ENCODE measurements at regions not wholly inside any gene's neighbourhood (a gene's known extent, or its start where the extent isn't known, plus 50 kb on each side); places are given as distances from the start of the nearest gene placed in this dataset.

DNA sequence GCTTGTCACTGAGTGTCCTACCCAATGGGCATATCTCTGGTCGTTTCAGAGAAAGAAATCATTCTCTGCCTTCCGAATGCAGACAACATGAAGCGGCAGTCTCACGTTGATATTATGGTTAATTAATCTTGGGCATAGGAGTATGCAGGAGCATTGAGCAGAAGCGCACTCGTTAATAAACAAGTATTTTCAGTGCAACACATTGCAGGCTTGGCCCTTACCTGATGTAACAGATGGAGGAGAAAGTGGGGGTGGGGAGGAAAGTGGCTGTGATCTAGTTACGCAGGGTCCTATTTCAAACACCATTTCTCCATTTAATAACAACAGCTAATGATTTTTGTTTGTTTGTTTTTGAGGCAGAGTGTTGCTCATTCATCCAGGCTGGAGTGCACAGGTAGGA, 414.0 kb upstream of the RBFOX1 start:
- DNase-seq: no peak

DNA sequence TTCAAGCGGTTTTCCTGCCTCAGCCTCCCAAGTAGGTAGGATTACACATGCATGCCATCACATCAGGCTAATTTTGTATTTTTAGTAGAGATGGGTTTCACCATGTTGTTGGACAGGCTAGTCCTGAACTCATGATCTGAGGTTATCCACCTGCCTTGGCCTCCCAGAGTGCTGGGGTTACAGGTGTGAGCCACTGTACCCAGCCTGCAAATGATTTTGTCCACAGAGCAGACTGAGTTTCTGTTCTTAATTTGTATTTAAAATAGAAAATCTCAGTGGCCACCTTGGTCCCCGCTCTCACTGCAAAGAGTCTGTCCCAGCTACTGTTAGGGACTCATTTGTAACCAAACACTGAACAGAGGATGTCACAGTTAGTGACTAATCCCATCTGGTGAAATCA, 415.7 kb upstream of the RBFOX1 start:
- no peak for DNase-seq

DNA sequence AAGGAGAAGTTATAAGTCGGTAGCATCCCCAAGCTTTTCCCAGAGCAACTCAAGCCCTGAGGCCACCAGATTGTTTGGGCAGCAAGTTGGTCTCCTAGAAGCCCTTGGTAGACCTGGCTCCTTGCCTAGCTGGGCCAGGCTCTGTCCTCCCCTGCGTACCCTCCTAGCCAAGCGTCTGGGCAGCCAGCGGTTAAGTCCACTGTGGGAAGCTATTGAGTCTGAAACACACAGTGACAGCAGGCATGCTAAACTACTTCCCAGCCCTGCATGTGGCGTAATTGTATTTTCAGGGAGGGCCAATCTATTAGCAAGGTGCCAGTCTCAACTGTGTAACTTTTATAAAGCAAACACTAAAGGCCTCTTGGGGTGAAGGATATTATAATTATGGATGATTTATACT, 419.1 kb upstream of the RBFOX1 start:
- DNase-seq: no peak

DNA sequence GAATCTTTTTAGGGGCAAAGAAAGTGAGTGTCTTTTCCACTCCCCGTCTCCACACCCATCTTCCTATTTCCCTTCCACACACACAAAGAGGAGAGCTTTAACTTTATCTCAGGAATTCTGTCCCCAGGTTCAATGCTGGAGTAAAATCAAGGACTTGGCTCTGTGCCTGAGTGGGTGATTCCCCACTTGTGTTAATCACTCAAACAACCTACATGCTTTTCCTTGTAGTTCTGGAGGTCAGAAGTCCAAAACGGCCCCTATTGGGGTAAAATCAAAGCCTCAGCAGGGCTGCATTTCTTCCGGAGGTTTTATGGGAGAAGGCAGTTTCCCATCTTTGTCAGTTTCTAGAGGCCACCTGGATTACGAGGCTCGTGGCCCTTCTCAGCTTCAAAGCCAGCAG, 422.3 kb upstream of the RBFOX1 start:
- no peak for DNase-seq

DNA sequence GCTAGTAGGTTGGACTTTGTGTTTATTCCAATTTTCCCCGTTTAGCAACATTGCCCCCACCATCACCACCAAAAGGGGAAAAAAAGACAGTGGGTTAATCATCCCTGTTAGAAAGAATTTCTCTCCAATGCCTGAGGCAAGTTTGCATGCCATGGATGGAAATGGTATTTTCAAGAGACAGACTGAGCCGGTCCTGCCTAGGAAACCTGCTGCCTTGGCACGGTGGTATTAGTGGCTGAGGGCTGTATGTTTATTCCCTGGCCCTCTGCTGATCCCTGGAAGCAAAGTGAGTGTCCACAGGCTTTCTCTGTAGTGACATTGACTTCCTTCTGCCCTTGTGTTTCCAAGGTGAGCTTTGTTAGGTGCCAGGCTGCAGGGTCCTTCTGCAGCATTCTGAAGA, 427.0 kb upstream of the RBFOX1 start:
- no peak for DNase-seq

DNA sequence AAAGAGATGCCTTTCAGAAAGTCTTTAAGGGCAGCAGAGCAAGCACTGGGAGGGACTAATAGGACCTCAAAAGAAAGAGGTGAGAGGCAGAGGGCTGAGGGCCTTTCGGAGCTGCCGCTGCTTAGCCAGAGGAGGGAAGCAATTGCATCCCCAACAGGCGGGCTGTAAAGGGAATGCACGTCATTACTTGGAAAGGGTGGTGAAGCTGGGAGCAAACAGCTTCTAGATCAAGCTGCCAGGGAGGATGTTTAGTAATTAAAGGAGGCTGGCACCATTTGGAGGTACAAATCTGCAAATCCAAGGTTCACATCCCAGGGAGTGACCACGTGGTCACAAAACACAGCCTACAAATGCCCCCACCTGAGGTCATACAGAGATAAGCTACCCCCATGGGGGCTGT, 429.0 kb upstream of the RBFOX1 start:
- no peak for DNase-seq

DNA sequence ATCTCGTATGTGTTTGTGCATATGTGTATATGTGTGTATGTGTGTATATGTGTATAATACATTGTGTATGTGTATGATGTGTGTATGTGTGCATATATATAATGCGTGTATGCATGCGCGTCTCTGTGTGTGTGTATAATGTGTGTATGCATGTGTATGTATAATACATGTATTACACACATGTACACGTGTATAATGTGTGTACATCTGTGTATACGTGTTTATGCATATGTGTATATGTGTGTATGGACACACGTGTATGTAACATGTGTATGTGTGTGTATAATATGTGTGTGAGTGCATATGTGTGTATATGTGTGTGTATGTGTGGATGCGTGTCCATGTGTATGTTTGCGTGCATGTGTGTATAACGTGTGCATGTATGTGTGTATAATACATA, 433.7 kb upstream of the RBFOX1 start:
- no peak for DNase-seq

DNA sequence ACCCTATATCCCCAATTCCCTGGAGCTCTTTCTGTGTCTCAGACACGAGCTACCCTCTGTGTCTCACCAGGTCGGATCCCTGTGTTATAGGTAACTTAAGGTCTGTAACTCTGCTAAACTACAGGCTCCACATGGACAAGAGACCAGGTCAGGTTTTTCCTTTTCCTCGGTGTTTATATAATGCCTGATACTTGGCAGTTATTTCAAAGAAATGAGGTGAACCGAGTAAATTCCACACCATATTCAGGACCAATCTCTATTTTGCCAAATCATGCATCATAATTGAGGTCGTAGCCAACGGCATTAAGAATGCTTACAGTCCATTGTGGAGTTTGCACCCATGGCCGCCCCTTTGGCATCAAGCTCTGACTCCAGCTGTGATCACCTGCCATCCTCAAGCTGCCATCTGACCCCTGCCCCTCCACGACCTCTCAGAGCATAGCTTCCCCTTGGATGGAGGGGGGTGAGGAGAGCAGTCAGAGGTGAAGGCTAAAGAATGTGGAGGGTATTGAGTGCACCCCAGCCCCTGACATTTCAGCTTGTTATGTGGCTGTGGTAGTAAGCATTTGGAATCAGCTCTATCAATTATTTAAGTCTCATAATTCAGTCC, 434.7 kb upstream of the RBFOX1 start:
- no peak for DNase-seq

DNA sequence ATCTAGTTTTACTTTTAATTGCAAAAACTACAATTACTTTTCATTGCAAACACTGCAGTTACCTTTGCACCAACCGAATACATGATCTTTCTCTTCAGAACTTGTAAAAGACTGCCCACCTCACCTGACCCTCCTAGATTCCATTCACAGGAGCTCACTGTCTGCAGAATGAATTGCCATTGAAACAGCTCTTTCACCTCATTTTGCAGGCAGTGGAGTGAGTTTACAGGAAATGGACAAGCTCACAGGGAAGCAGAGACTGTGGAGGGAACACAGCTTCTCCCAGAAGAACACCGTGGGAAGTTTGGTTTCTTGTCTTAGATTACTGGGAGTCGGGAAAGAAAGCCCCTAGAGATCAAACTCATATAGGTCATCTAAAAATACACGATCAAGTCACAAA, 439.7 kb upstream of the RBFOX1 start:
- DNase-seq: no peak

DNA sequence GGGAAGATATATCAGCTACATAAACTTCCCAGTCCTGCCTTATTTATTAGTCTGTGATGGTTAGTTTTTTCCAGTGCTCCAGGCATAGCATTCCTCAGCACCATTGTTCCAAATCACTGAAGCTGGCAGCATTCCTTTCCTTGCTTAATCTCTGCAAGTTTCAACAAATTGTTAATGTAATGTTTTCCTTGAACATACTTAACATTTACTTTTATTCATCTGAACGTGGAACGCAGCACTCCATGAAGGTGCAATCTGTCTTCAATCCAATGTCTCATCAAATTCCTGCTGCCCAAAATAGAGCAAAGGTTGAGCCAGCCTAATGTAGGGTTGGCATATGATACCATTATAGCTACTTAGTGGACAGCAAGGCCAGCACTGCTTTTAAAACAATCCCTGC, 441.1 kb upstream of the RBFOX1 start:
- no peak for DNase-seq

DNA sequence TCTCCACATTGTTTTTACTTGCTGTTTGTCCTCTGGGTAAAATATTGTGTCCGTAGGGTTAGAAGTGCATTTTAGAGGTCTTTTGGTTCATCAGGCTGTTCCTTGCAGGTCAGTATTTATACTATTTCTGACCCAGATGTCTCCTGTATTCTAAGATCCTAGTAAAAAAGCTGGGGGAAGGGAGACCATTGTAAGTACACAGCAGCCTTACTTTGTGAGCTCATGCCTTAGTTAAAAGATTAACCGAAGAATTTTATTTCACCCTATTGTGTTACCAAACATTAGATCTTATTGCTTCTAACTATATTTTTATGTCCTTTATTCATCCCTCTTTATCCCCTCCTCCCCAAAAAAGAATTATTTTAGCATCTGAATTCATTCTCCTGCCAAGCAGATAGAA, 444.1 kb upstream of the RBFOX1 start:
- DNase-seq: no peak

DNA sequence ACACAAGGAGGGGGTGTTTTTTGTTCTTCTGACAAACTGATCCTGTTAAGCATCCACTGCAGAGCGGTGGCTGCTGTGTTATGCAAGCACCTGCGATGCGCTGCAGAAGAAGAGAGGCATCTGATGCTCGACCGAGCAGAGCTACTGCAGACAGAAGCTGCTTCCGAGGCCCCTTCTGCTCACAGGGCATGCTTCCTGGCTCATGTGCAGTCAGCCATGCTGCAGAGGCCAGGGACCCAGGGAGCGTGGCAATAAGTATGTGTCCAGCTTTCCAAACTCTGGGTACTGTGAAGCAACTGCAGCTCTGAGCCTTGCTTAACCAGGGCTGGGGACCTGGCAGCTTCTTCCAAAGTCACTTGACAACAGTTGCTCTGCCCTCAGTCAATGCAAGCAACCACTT, 448.6 kb upstream of the RBFOX1 start:
- DNase-seq: no peak

DNA sequence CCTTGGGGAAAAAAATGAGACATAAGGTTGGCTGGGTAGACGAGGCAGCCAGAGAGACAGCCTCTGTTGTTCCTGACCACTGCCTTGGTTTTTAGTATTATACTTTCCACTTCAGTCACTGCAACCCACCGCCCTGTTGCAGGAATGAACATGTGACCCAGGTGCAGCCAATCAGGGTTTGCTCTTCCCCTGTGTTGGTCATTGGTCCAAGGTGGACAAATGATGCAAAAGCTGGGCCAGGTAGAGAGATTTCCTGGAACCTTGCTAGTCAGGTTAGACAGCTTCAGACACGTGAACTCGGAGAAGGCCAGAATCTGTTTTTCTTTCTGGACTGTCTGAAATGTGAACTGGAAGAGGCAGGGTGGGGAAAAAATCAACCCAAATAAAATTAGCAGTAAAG, 452.4 kb upstream of the RBFOX1 start:
- no peak for DNase-seq

DNA sequence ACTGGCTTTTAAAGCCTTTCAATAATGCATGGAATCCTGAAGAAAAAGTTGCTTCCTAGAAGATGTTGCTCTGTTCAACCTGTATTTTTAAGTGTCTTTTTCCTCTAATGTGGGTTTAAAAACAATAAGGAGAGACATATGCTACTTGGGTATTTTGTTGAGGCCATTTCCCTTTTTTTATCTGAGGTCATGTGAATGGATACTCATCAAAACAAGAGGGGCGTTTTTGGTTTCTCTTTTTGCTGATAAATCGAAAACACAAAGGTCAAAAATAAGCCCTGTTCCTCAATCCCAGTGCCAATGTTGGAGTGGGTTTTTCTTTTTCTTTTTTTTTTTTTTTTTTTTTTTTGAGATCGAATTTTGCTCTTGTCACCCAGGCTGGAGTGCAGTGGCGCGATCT, 468.0 kb upstream of the RBFOX1 start:
- no peak for DNase-seq

DNA sequence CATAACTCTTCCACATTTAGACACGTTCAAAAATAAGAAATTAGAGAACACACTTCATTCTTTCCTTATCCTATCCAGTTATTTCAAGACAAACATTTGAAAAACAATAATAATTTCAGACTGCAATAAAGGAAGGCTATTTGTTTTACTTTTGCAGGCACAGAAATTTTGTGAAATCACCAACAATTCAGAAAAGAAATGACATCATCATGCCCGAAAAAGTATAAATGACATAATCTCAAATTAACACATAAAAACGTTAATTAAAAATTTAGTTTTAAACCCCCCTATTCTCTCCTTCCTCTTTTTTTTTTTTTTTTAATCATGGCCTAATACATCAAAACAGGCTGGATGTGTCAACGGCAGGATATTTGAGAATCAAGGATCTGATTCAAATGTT, 468.4 kb upstream of the RBFOX1 start:
- no peak for DNase-seq

DNA sequence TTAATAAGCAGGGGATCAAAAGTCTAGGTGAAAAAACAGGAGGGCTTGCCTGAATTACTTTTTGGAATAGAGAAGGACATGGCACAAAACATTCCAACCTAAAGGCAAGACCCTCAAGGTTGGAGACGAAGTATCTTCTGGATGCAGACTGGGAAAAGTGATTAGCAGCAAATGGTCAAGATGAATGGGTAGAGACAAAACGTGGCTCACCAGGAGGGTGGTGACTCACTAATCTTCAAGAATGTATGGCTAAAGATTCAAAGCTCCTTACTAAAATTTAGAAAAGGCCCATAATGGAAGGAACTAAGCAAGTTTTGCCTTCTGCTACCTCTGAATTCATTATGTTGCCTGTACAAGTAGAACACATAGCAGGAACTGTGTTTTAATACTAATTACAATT, 469.5 kb upstream of the RBFOX1 start:
- no peak for DNase-seq

DNA sequence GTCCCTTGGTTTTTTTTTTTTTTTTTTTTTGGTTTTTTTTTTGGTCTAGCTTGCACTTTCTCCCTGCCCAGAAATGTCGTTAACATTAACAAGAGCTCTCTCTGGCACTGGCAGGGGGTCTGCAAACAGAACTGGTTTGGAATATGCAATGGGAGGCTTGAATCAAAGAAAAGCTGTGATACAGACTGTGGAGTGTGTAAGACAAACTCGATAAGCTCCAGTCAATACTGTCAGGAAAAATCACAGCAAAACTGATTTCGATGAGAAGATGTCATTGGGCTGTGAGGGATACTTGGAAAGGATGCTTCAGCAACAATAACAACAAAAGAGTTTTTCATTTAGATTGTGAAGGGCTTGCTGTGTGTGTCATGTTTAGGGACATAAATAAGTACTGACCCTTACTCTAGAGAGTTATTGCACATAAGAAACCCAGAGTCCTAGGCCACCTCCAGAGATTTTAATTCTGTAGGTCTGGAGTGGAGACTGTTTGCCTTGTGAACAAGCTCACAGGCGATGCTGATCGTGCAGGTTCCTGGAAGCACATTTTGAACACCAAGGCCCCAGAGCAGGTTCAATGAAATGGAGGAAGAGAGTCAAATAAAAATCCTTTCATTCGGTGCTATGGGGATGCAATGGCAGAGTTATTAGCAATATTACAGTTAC, 470.7 kb upstream of the RBFOX1 start:
- DNase-seq: no peak

DNA sequence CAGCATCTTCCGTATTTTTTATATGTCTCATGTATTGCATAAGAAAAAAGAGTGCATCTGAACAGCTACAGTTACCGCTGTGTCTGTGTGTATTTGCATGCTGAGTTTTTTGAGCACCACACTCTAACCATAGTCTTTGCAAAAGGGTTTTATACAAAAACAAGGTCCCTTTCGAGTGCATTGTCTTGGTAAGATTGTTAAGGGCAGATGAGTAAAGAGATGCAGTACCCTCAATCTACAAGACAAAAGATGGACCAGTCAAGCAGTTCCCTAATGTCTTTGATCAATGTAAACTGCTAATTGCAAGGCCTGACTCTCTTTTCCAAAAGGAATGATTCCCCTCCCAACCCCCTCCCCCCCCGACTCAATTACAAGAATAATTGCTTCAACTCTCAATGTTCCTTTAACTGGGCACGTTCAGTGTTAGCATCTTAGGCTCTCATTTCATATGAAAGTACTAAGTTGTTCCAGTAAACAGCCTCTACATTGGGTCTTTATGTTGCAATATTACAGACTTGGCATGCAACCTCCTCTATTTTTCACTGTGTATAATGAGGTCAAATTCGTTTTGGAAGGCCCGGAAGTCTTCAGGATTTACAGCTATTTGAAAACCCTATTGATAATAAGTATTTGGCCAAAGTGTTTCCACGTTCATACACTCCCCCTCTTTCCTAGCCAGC, 471.4 kb upstream of the RBFOX1 start:
- DNase-seq: no peak

DNA sequence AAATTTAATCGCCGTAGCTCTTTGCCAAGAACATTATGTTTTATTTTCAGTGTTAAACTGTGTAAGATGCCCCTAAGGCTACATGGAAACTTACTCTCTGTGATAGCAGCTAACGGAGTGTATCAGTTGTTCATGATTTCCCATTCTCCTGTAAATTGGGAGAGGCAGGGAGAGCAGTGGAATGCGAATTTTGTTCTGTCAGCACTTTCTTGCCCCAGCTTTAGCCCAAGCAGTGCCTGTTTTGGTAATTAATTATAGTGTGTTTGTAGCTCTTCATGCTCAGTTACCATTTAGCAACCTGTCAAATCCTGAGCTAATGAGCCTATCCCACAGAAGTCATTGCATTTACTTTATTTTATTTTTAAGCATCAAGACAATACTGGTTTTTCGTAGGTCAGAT, 475.1 kb upstream of the RBFOX1 start:
- no peak for DNase-seq

DNA sequence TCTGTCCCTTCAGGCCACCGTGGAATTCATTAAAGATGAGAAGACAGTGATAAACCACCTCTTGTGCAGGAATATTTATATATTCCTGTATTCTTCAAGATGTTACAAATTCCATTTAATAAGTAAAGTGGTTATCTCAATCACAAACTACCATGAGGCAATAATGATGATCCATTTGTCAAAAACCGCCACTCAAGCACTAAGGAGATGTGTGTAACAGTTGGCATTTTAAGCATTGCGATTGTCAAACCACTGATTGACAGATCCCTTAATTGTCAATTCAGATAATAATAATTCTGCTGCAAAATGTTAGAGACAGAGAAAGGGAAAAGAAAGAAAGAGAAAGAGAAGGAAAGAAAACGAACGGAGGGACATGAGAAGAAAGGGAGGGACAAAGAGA, 476.1 kb upstream of the RBFOX1 start:
- DNase-seq: no peak

DNA sequence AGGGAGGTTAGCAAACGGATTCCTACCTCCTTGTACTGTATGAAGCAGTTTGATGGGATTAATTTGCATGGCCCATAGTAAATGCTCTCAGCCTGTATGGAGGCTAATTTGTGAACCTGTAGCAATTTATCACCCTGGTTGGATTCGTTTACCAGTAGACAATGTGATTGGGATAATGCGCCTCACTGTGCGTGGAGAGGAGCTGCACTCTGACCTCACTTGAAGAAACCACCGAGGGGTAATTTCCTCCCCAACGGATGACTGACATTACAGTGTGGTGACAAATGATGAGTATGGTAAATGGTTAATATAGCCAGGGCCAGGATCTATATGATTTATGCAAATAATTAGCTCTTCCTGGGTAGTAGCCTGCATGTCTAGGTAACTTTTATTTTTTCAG, 479.1 kb upstream of the RBFOX1 start:
- DNase-seq: no peak

DNA sequence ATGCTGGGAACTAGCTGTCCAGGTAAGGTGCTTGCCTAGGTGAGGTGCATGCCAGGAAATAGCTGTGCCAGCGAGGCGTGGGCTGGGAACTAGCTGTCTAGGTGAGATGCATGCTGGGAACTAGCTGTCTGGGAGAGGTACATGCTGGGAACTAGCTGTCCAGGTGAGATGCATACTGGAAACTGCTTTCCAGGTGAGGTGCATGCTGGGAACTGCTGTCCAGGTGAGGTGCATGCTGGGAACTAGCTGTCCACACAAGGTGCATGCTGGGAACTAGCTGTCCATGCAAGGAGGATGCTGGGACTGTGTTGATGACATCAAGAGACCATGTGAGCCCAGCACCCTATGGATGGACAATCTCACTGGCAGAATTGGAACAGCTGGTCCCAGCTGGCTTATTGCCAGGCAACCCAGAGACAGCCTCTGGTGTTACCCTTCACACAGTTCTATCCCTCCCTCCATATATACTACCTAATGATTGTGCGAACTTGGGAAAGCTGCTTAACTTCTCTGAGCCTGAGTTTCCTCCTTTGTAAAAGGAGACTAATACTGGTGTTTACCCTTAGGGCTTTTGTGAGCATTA, 479.9 kb upstream of the RBFOX1 start:
- no peak for DNase-seq

DNA sequence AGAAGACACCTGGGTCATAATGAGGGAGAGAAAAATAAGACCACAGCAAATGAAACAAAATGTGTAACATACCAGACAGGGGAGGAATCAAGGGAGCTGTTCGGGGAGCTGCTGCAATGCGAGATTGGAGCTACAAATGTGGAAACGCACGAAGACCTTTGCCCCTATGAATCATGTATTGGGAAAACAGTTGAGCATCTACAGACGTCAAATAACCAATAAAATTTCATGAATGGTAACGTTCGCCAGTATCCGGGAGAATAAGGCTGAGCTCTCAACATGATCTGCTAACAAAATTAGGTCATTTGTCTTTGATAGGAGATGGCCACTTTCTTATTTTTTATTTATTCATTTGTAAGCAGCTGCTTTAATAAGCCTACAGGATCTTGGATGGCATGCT, 486.2 kb upstream of the RBFOX1 start:
- no peak for DNase-seq

DNA sequence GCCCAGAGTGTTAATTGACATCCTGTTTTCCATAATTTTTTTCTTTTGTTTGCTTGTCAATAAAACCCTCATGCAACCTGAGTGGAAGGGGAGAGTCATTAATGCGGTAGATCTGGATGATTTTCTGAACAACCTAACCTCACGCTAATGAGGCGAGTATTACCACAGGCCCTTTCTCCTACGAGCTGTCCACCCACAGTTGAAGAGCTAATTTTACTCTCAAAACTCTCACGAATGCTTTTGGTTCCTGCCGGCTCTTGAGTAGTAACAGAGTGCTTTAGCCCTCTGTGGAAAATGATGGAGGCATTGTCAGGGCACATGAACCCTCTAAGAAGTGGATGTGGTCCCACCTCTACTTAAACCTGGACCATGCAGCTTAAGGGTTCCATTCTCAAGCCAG, 491.3 kb upstream of the RBFOX1 start:
- no peak for DNase-seq

DNA sequence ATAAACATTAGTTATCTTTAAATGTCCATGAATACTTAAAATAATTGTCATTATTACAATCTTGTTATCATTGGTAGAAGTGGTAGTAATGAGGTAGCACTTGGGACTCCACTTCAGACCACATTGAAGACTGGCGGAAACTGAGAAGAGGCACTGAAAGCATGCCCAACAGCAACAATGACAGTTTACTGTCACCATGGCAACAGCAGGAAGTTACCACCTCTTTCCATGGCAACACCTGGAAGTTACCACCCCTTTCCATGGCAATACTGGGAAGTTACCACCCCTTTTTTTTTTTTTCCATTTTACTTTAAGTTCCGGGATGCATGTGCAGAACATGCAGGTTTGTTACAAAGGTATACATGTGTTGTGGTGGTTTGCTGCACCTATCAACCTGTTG, 494.9 kb upstream of the RBFOX1 start:
- no peak for DNase-seq

Measured in NCI-H1092 (cell line).